GM19351 (cell line): ENCODE measurements at regions not wholly inside any gene's neighbourhood (a gene's known extent, or its start where the extent isn't known, plus 50 kb on each side); places are given as distances from the start of the nearest gene placed in this dataset.

Source experiments
- ATAC-seq: cut with Tn5 transposase; IDR thresholded peaks from one replicate; pipeline ENCODE4 v1.9.1; 2021; ENCODE audit warnings: mild to moderate bottlenecking, moderate library complexity; ENCODE audit not compliant: unreplicated experiment

GRCh38 chr7:20267482-20267881 is 50.3 kb upstream of the MACC1 start:
- peak; percentile 45 for ATAC-seq

- no peak for ATAC-seq
These were observed 51.6 kb upstream of the MACC1 start for GRCh38 chr7:20268824-20269223.

GRCh38 chr7:20269726-20270125 is 52.5 kb upstream of the MACC1 start:
- no peak for ATAC-seq

- ATAC-seq, result no peak
These were observed 53.2 kb upstream of the MACC1 start for GRCh38 chr7:20270371-20270770.

GRCh38 chr7:20270867-20271266 is 53.7 kb upstream of the MACC1 start:
- peak; percentile 82 for ATAC-seq

- ATAC-seq, result no peak
These were observed 55.1 kb upstream of the ITGB8 start for GRCh38 chr7:20275637-20276036.

- no peak for ATAC-seq
These were observed 53.8 kb upstream of the ITGB8 start for GRCh38 chr7:20276705-20277472.

GRCh38 chr7:20279979-20280378 is 50.7 kb upstream of the ITGB8 start:
- ATAC-seq, result no peak

- no peak for ATAC-seq
These were observed 50.0 kb upstream of the ITGB8 start for GRCh38 chr7:20280475-20281351.
